HG02588 (cell line): ENCODE measurements at regions not wholly inside any gene's neighbourhood (a gene's known extent, or its start where the extent isn't known, plus 50 kb on each side); places are given as distances from the start of the nearest gene placed in this dataset.
A peak's percentile ranks its signal among the peaks of the same experiment; 100 is the strongest.
"Not testable (repeated sequence)": the region's sequence is repeated elsewhere in the genome, so short reads cannot be mapped to it uniquely, and the experiment has no call there.

Experiments
- ATAC-seq: cut with Tn5 transposase; IDR thresholded peaks from one replicate; pipeline ENCODE4 v1.9.1; 2021; ENCODE audit warnings: mild to moderate bottlenecking, moderate library complexity; ENCODE audit not compliant: unreplicated experiment

GRCh38 chr4:84146300-84146959, 352.7 kb downstream of the NKX6-1 start:
- ATAC-seq = peak; percentile 55

GRCh38 chr4:84145176-84145575, 353.9 kb downstream of the NKX6-1 start:
- ATAC-seq = no peak

- ATAC-seq = not testable (repeated sequence)
Observed at GRCh38 chr4:84126911-84127310, 372.2 kb downstream of the NKX6-1 start.

GRCh38 chr4:84126061-84126787, 372.9 kb downstream of the NKX6-1 start:
- ATAC-seq = no peak

GRCh38 chr4:84110040-84110439, 389.1 kb downstream of the NKX6-1 start:
- ATAC-seq = no peak

GRCh38 chr4:84101653-84102625, 397.2 kb downstream of the NKX6-1 start:
- not testable (repeated sequence) for ATAC-seq

- no peak for ATAC-seq
Observed at GRCh38 chr4:84100071-84100470, 399.0 kb downstream of the NKX6-1 start.

GRCh38 chr4:84099599-84099998, 399.5 kb downstream of the NKX6-1 start:
- ATAC-seq = no peak

GRCh38 chr4:84091266-84091665, 407.8 kb downstream of the NKX6-1 start:
- no peak for ATAC-seq

GRCh38 chr4:84089652-84090437, 409.2 kb downstream of the NKX6-1 start:
- ATAC-seq = no peak

- ATAC-seq = no peak
Observed at GRCh38 chr4:84085986-84086385, 413.1 kb downstream of the NKX6-1 start.

- ATAC-seq = no peak
Observed at GRCh38 chr4:84070289-84070688, 428.8 kb downstream of the NKX6-1 start.

- ATAC-seq = no peak
Observed at GRCh38 chr4:84063619-84064018, 435.5 kb downstream of the NKX6-1 start.

GRCh38 chr4:84058201-84058600, 440.9 kb downstream of the NKX6-1 start:
- ATAC-seq = no peak

- no peak for ATAC-seq
Observed at GRCh38 chr4:84051639-84052038, 447.5 kb downstream of the NKX6-1 start.

- ATAC-seq = no peak
Observed at GRCh38 chr4:84051089-84051488, 448.0 kb downstream of the NKX6-1 start.

- no peak for ATAC-seq
Observed at GRCh38 chr4:84050015-84050414, 449.1 kb downstream of the NKX6-1 start.

- ATAC-seq = no peak
Observed at GRCh38 chr4:84046551-84046950, 452.5 kb downstream of the NKX6-1 start.

- ATAC-seq = no peak
Observed at GRCh38 chr4:84041426-84041825, 457.7 kb downstream of the NKX6-1 start.

- no peak for ATAC-seq
Observed at GRCh38 chr4:84035568-84035967, 463.5 kb downstream of the NKX6-1 start.

- ATAC-seq = peak; percentile 80
Observed at GRCh38 chr4:84032372-84032771, 466.7 kb downstream of the NKX6-1 start.
